Mucosa of descending colon (tissue), 3 donors: ENCODE measurements at regions not wholly inside any gene's neighbourhood (a gene's known extent, or its start where the extent isn't known, plus 50 kb on each side); places are given as distances from the start of the nearest gene placed in this dataset.
A peak's percentile ranks its signal among the peaks of the same experiment; 100 is the strongest.
"Not testable (repeated sequence)": the region's sequence is repeated elsewhere in the genome, so short reads cannot be mapped to it uniquely, and the experiment has no call there.

ENCODE experiments used
- ATAC-seq: fragments of 200-7000 bp; cut with Tn5 transposase; one replicate; pipeline ENCODE4 v1.9.1; 2020; ENCODE audit warnings: mild to moderate bottlenecking, moderate library complexity
- DNase-seq, 3 donors: peaks; one replicate each; pipeline ENCODE4 v3.0.0-alpha.2; 2020
- H3K36me3 ChIP-seq: fragments of 200-600 bp; one replicate; pipeline ENCODE4 v1.8.0; 2021; ENCODE audit warnings: low read depth, mild to moderate bottlenecking
- H3K4me1 ChIP-seq: fragments of 200-600 bp; one replicate; pipeline ENCODE4 v1.8.0; 2021; ENCODE audit warnings: low read depth, mild to moderate bottlenecking
- H3K4me3 ChIP-seq: fragments of 200-600 bp; one replicate; pipeline ENCODE4 v1.8.0; 2021; ENCODE audit warnings: mild to moderate bottlenecking
- H3K9me3 ChIP-seq: fragments of 200-600 bp; one replicate; pipeline ENCODE4 v1.8.0; 2021; ENCODE audit warnings: mild to moderate bottlenecking
- CTCF ChIP-seq: fragments of 200-600 bp; IDR thresholded peaks from one replicate; pipeline ENCODE4 v1.8.0; 2022; ENCODE audit warnings: antibody characterized with exemption, mild to moderate bottlenecking
- intact Hi-C, 2 donors: fragments of 100-400 bp; cut with DNase I in 1 of 2; cut with micrococcal nuclease in 1 of 2; formaldehyde crosslinking; loops; one replicate each; pipeline versions ENCODE4 v1.11.0 to v1.11.1; 2022; cut with DNase I, micrococcal nuclease
- donor health status: DM: no; HTN: no; CAD: no; lungs with moderate emphysema.
- donor health status: DM: no; HTN: no; CAD: no.
- donor health status: DM: no; HTN: yes; CAD: no.

DNA sequence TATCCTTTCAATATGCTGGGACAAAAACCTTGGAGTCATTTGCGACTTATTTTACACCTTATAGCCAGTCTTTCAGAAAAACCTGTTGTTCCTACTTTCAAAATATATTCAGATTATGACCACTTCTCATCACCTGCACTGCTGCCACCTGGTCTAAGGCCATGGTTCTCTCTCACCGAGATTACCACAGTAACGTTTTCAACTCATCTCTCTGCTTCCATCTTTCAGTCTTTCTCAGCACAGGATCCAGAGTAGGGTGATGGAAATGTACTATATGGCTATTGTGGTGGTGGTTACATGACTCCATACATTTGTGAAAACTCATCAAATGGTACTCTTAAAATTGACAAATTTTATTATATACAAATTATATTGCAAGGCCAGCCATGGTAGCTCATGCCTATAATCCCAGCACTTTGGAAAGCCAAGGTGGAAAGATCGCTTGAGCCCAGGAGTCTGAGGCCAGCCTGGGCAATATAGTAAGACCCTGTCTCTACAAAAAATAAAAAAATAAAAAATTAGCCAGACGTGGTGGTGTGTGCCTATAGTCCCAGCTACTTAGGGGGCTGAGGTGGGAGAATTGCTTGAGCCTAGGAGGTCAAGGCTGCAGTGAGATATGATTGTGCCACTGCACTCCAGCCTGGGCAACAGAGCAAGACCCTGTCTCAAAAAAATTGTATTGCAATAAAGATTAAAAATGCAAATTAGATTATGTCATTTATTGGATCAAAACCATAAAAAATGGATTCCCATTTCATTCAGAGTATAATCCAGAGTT lies 120.9 kb upstream of the PPP2R5A start:
- ATAC-seq (no peak), DNase-seq (no peak)
- H3K36me3 ChIP-seq: no peaks in the 10 kb centered on the region
- intact Hi-C loops: no loop called here
- H3K9me3 ChIP-seq: no peaks in the 10 kb centered on the region
- no peak overlapping the region for H3K4me3 ChIP-seq
- no peaks in the 10 kb centered on the region for H3K4me1 ChIP-seq
- no peak for TF ChIP-seq CTCF

DNA sequence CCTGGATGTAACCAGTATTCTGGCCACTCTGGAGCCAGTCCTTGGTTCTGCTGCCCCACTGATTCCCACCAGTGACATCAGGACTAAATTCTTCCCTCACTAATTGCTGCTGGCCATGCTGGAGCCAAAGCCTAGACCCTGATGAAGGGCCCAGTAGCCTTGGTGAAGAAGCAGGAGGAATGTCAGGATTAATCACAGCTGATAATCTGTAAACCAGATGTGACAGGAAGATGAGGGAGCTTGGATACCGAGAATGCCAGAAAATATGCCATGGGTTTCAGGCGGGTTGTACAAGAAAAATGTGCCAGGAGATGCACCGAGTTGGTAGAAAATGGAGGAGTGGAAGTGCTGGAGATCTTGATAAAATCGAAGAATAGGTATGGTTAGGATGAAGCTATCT lies 119.0 kb upstream of the PPP2R5A start:
- Histone ChIP-seq H3K36me3 (no peaks in the 10 kb centered on the region), H3K4me3 (no peak overlapping the region), H3K4me1 (no peaks in the 10 kb centered on the region), H3K9me3 (no peaks in the 10 kb centered on the region)
- ATAC-seq (no peak), DNase-seq (no peak)
- no peak for TF ChIP-seq CTCF
- intact Hi-C loops: no loop called here

GRCh38 chr1:212166644-212167043 lies 118.6 kb upstream of the PPP2R5A start:
- H3K9me3 ChIP-seq: no peaks in the 10 kb centered on the region
- DNase-seq (no peak), ATAC-seq (no peak)
- H3K4me3 ChIP-seq: no peak overlapping the region
- intact Hi-C loops: no loop called here
- no peak for TF ChIP-seq CTCF
- no peaks in the 10 kb centered on the region for H3K4me1 ChIP-seq
- H3K36me3 ChIP-seq: no peaks in the 10 kb centered on the region

DNA sequence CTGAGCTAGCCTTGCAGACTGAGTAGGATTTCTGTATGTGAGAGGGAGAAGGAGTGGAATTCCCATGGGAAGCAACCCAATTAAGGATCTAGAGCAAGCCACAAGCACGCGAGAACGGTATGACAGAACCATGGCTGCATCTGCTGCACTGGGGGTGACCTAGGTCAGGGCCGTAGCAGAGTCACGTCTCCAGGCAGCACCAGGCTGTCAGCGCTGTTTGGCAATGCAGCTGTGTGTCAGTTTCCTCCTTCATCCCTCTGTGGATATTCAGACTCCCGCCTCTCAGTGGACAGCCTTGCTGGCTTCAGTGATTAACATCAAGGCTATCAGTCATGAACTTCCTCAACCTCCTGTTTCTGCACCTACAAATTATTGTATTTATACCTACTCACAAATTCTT lies 118.1 kb upstream of the PPP2R5A start:
- intact Hi-C loops: no loop called here
- DNase-seq (no peak), ATAC-seq (peak; percentile 15)
- no peak for TF ChIP-seq CTCF
- no peaks in the 10 kb centered on the region for H3K4me1 ChIP-seq
- H3K36me3 ChIP-seq: no peaks in the 10 kb centered on the region
- no peaks in the 10 kb centered on the region for H3K9me3 ChIP-seq
- no peak overlapping the region for H3K4me3 ChIP-seq

- Histone ChIP-seq H3K4me1 (no peaks in the 10 kb centered on the region), H3K4me3 (no peak overlapping the region), H3K9me3 (no peaks in the 10 kb centered on the region), H3K36me3 (no peaks in the 10 kb centered on the region)
- TF ChIP-seq CTCF: no peak
- ATAC-seq (no peak), DNase-seq (no peak)
- intact Hi-C loops: no loop called here
Observed at GRCh38 chr1:212173567-212173966, 111.6 kb upstream of the PPP2R5A start.

GRCh38 chr1:212174295-212174694 lies 110.9 kb upstream of the PPP2R5A start:
- DNase-seq, H3K36me3 ChIP-seq, H3K4me3 ChIP-seq, intact Hi-C loops, H3K9me3 ChIP-seq, H3K4me1 ChIP-seq: not testable (repeated sequence)
- ATAC-seq: peak; percentile 55
